GM12878 (cell line): ENCODE measurements at regions not wholly inside any gene's neighbourhood (a gene's known extent, or its start where the extent isn't known, plus 50 kb on each side); places are given as distances from the start of the nearest gene placed in this dataset.

Experiments
- ATAC-seq: fragments of 200-7000 bp; cut with Tn5 transposase; 3 replicates; pipeline ENCODE4 v1.9.1; 2020; ENCODE audit warnings: mild to moderate bottlenecking, moderate library complexity
- BruUV-seq: library from RNA; stranded (reverse); fragments of 400-500 nt; replicated peaks from 2 replicates; lab custom pipeline; 2021; lab: Mats Ljungman, UMichigan
- CTCF ChIA-PET: fragments of 300-600 bp; sonication (Branson Sonifier 250); formaldehyde crosslinking; extraction: SDS; loops from one replicate; lab custom pipeline; 2021; ENCODE audit warnings: inconsistent platforms; lab: Yijun Ruan, JAX
- POLR2A ChIA-PET: fragments of 350-600 bp; formaldehyde crosslinking; extraction: SDS; loops from one replicate; lab custom pipeline; 2021; ENCODE audit warnings: inconsistent platforms; lab: Charles Lee
- RAD21 ChIA-PET: fragments of 300-600 bp; sonication (Branson Sonifier 250); formaldehyde crosslinking; loops from one replicate; lab custom pipeline; 2023; ENCODE audit warnings: antibody characterized with exemption; ENCODE audit not compliant: unreplicated experiment; lab: Charles Lee
- SMC1A ChIA-PET: fragments of 300-600 bp; sonication (Branson Sonifier 250); formaldehyde crosslinking; loops from one replicate; lab custom pipeline; 2023; ENCODE audit not compliant: unreplicated experiment, uncharacterized antibody; lab: Charles Lee
- DNase-seq: peaks from one replicate; pipeline ENCODE4 v3.0.0-alpha.2; 2011; ENCODE audit warnings: low read depth, low spot score
- FAIRE-seq: peaks from 3 replicates; lab custom pipeline; 2011; peaks lifted over from hg19 to GRCh38; lab: Jason Lieb, UNC
- H2AFZ ChIP-seq: 2 replicates; pipeline ENCODE4 v1.6.0; 2011; ENCODE audit warnings: low read depth, low read length, control low read depth; ENCODE audit not compliant: control insufficient read depth
- H3K27ac ChIP-seq: 2 replicates; pipeline ENCODE4 v1.5.1; 2011; ENCODE audit warnings: control low read depth; ENCODE audit not compliant: control insufficient read depth, insufficient read depth
- H3K27me3 ChIP-seq, 2 experiments: replicated peaks in 1 of 2; 2 replicates each; pipeline versions ENCODE4 v1.6.0 to v1.6.1; 2011; ENCODE audit warnings: low read length in 1 of 2; ENCODE audit not compliant: control insufficient read depth in 2 of 2, insufficient read depth in 2 of 2
- H3K36me3 ChIP-seq, 2 experiments: 2 replicates each; pipeline ENCODE4 v1.5.1; 2011; ENCODE audit warnings: low read length in 1 of 2; ENCODE audit not compliant: control insufficient read depth in 2 of 2, insufficient read depth in 2 of 2
- H3K4me1 ChIP-seq: 2 replicates; pipeline ENCODE4 v1.6.1; 2011; ENCODE audit warnings: mild to moderate bottlenecking, low read length, moderate library complexity, mixed read lengths; ENCODE audit not compliant: control insufficient read depth, insufficient read depth
- H3K4me2 ChIP-seq: 2 replicates; pipeline ENCODE4 v1.6.0; 2011; ENCODE audit warnings: control low read depth; ENCODE audit not compliant: control insufficient read depth, insufficient read depth
- H3K4me3 ChIP-seq: fragments of 200-600 bp; sonication (generic); 2 replicates; pipeline ENCODE4 v1.5.1; 2016
- H3K79me2 ChIP-seq: 2 replicates; pipeline ENCODE4 v1.6.0; 2011; ENCODE audit warnings: low read length; ENCODE audit not compliant: control insufficient read depth, insufficient read depth
- H3K9ac ChIP-seq: 2 replicates; pipeline ENCODE4 v1.8.0; 2011; ENCODE audit warnings: low read length, control low read depth, mixed read lengths; ENCODE audit not compliant: control insufficient read depth, insufficient read depth
- H3K9me3 ChIP-seq: replicated peaks from 3 replicates; pipeline ENCODE4 v1.5.1; 2011; ENCODE audit warnings: mild to moderate bottlenecking, low read length; ENCODE audit not compliant: control insufficient read depth, insufficient read depth
- H4K20me1 ChIP-seq: 2 replicates; pipeline ENCODE4 v1.6.0; 2011; ENCODE audit not compliant: control insufficient read depth, insufficient read depth
- EGR1 ChIP-seq, 2 experiments: IDR thresholded peaks; 1 replicate in 1 of 2; 2 replicates in 1 of 2; pipeline ENCODE4 v1.6.1; 2011 to 2012; ENCODE audit warnings: low read depth in 2 of 2, low read length in 2 of 2, borderline replicate concordance in 1 of 2, mild to moderate bottlenecking in 1 of 2, moderate library complexity in 1 of 2
- ETV6 ChIP-seq, 2 experiments: fragments of 450-650 bp in 1 of 2; IDR thresholded peaks in 1 of 2; conservative IDR thresholded peaks in 1 of 2; 2 replicates each; pipeline ENCODE4 v1.6.1; 2014; ENCODE audit warnings: antibody characterized with exemption in 1 of 2, borderline replicate concordance in 1 of 2, low read depth in 1 of 2, mild to moderate bottlenecking in 1 of 2, moderate library complexity in 1 of 2
- HCFC1 ChIP-seq: fragments of 150-350 bp; IDR thresholded peaks from 2 replicates; pipeline ENCODE4 v1.6.1; 2014; ENCODE audit warnings: low read length
- MEF2A ChIP-seq: IDR thresholded peaks from 2 replicates; pipeline ENCODE4 v1.6.1; 2011; ENCODE audit warnings: low read depth, mild to moderate bottlenecking, low read length, moderate library complexity; ENCODE audit not compliant: insufficient read depth
- MTA2 ChIP-seq: fragments of 450-650 bp; IDR thresholded peaks from 2 replicates; pipeline ENCODE4 v1.6.1; 2016; ENCODE audit warnings: low read depth, mild to moderate bottlenecking, moderate library complexity
- NR2F1 ChIP-seq: fragments of 450-650 bp; conservative IDR thresholded peaks from 2 replicates; pipeline ENCODE4 v1.6.1; 2017; ENCODE audit warnings: mild to moderate bottlenecking
- PML ChIP-seq: IDR thresholded peaks from 2 replicates; pipeline ENCODE4 v1.6.1; 2012; ENCODE audit warnings: low read length, inconsistent platforms
- RFX5 ChIP-seq: IDR thresholded peaks from 2 replicates; pipeline ENCODE4 v1.6.1; 2011; ENCODE audit warnings: low read depth, low read length, improper control_type of control experiment
- SKIL ChIP-seq: fragments of 450-650 bp; IDR thresholded peaks from 2 replicates; pipeline ENCODE4 v1.6.1; 2017; ENCODE audit warnings: mild to moderate bottlenecking, low read depth, inconsistent platforms; ENCODE audit not compliant: poor library complexity, severe bottlenecking
- SREBF2 ChIP-seq: IDR thresholded peaks from 2 replicates; pipeline ENCODE4 v1.6.1; 2012; ENCODE audit warnings: mild to moderate bottlenecking, low read length
- STAT3 ChIP-seq: IDR thresholded peaks from 2 replicates; pipeline ENCODE4 v1.6.1; 2011; ENCODE audit warnings: low read depth, low read length, improper control_type of control experiment
- TARDBP ChIP-seq: IDR thresholded peaks from 2 replicates; pipeline ENCODE4 v1.6.1; 2016; ENCODE audit warnings: borderline replicate concordance
- YBX1 ChIP-seq: fragments of 450-650 bp; IDR thresholded peaks from 2 replicates; pipeline ENCODE4 v1.6.1; 2016; ENCODE audit warnings: antibody characterized with exemption
- ZBTB11 ChIP-seq: fragments of 450-650 bp; formaldehyde crosslinking; IDR thresholded peaks from 2 replicates; pipeline ENCODE4 v1.5.0; 2022; ENCODE audit warnings: mild to moderate bottlenecking, missing genetic modification characterization
- ZNF24 ChIP-seq: fragments of 450-650 bp; IDR thresholded peaks from 2 replicates; pipeline ENCODE4 v1.6.1; 2017; ENCODE audit warnings: antibody characterized with exemption, mild to moderate bottlenecking
- WGBS: methylation state at CpG from one replicate; pipeline ENCODE4 v1.1.6; 2016; ENCODE audit warnings: low lambda C conversion rate; ENCODE audit not compliant: insufficient replicate concordance, insufficient coverage; ENCODE audit errors: missing lambda C conversion rate; 5-methylcytosine and 5-hydroxymethylcytosine counted together
- in situ Hi-C: fragments of 300-500 bp; cut with MboI; formaldehyde crosslinking; loops from 9 replicates; pipeline ENCODE4 v1.14.3; 2018; ENCODE audit warnings: mixed read lengths
- intact Hi-C: fragments of 100-400 bp; cut with micrococcal nuclease; formaldehyde crosslinking; loops from one replicate; pipeline ENCODE4 v1.14.2; 2022; ENCODE audit not compliant: unreplicated experiment

GRCh38 chr22:48974443-48975315 lies 853.0 kb downstream of the BRD1 start:
- Histone ChIP-seq H3K27ac (no peak overlapping the region), H3K79me2 (no peaks in the 10 kb centered on the region), H3K4me2 (no peak overlapping the region), H3K9me3 (no peaks in the 10 kb centered on the region; the same call in 2 of the 3 replicates), H3K27me3 (no peaks in the 10 kb centered on the region), H3K36me3 (no peaks in the 10 kb centered on the region), H2AFZ (no peak overlapping the region), H3K9ac (no peak overlapping the region), H3K4me1 (no peaks in the 10 kb centered on the region), H4K20me1 (no peaks in the 10 kb centered on the region), H3K4me3 (no peak overlapping the region)
- no peak for ATAC-seq
- DNase-seq = no peak
- FAIRE-seq = no peak
- in situ Hi-C loops (no loop called here), intact Hi-C loops (no loop called here)
- TF ChIP-seq SREBF2 (no peak), ZNF24 (no peak), MTA2 (no peak), TARDBP (no peak), ZBTB11 (CRISPR knock-in tag) (no peak), MEF2A (no peak), SKIL (no peak), PML (no peak), EGR1 (IDR thresholded peaks at IDR 0.05; ENCODE audit: borderline replicate concordance in 1 of 2, low read depth in 2 of 2, low read length in 2 of 2) (no peak), RFX5 (no peak), NR2F1 (no peak), HCFC1 (no peak), STAT3 (no peak), ETV6 (conservative IDR thresholded peaks at IDR 0.05 in 1 of 2, IDR thresholded peaks at IDR 0.05 in 1 of 2; ENCODE audit: borderline replicate concordance in 1 of 2, low read depth in 1 of 2) (no peak), YBX1 (no peak)
- ChIA-PET CTCF (no interaction called here), RAD21 (no interaction called here), SMC1A (no interaction called here), POLR2A (no interaction called here)
- WGBS = 9% methylated on average over 9 of the region's 13 CpGs
- no TSS peak for BruUV-seq
